ENCODE measurements at regions not wholly inside any gene's neighbourhood (a gene's known extent, or its start where the extent isn't known, plus 50 kb on each side); places are given as distances from the start of the nearest gene placed in this dataset.
"Not testable (repeated sequence)": the region's sequence is repeated elsewhere in the genome, so short reads cannot be mapped to it uniquely, and the experiment has no call there.

DNA sequence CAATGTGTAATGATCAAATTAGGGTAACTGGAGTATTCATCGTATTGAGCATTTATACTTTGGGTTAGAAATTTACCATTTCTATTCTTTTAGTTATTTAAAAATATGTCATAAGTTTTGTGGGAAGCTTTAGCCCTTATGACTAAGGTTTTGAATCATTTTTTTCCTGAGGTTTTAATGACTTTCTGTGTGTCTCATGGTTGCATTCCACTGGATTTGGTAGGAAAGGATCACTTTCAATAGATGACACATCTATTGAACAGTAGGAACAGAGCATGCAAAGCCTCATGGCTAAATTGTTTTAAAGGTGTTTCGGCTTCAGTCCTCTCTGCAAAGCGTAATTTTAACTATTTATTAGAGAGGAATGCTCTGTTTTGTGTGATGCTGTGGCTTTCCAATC, 512.4 kb upstream of the CHD1 start:
- no peak for DNase-seq (ENCODE audit: low read depth in 2 of 2)

DNA sequence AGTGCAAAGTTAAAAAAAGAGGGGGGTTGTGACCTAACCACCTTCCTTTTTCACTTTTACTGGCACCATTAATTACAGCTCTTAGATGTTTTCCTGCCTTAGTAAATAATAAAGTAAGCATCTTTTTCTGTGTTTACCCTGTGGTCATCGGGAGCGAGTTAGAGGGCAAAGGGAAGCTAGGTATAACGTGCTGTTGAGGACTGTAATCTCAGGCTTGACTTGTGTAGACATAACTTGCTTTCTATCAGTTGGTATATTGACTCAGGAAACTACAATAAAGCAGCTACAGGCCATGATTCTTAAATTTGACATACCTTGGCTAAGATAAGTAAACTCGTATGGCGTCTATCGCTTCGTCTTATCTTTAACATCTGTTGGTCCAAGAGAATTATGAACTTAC, 509.8 kb upstream of the CHD1 start:
- DNase-seq (ENCODE audit: low read depth in 2 of 2) = no peak

- DNase-seq (ENCODE audit: low read depth in 2 of 2) = no peak
Observed at GRCh38 chr5:99437986-99438385, 509.2 kb upstream of the CHD1 start.

DNA sequence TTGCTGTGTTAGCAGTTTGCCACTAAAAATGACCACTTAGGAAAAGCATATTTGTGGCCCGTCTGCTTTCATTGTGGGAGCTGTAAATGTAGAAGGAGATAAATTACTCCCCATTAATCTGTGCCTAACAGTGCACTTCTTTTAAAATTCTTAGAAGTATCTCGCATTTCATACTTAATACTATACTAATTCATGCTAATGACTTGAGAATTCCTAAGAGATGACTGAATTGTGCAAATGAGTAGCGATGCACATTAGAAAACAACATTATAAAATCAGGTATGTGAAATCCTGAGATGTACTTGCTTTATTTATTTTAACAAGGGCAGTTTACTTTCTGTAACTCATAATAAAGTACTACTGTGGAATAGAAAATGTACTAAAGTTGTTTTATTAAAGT, 494.6 kb upstream of the CHD1 start:
- DNase-seq (ENCODE audit: low read depth in 2 of 2) = not testable (repeated sequence)

GRCh38 chr5:99418640-99419039, 489.8 kb upstream of the CHD1 start:
- not testable (repeated sequence) for DNase-seq (ENCODE audit: low read depth in 2 of 2)

GRCh38 chr5:99410386-99410785, 481.6 kb upstream of the CHD1 start:
- not testable (repeated sequence) for DNase-seq (ENCODE audit: low read depth in 2 of 2)

GRCh38 chr5:99404764-99405302, 476.0 kb upstream of the CHD1 start:
- not testable (repeated sequence) for DNase-seq (ENCODE audit: low read depth in 2 of 2)

DNA sequence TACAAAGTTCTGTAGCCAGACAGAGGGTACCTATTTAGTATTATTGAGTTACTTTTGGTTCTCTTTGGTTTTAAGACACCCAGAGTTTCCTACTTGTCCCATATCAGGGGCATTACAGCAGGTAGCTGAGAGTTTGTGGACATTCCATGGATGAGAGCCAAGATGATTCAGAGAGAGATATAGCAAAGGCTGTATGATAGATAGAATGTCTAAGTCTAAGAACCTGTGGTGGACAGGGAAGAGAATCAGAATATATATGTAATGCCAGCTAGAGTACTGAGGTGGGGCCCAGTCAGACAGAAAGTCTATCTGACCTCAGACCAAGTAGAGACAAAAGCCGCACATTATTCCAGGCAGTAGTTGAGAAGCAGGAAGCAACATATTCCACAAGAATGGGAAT, 471.8 kb upstream of the CHD1 start:
- DNase-seq (ENCODE audit: low read depth in 2 of 2) = not testable (repeated sequence)

- no peak for DNase-seq (ENCODE audit: low read depth in 2 of 2)
Observed at GRCh38 chr5:99398976-99399375, 470.2 kb upstream of the CHD1 start.

- no peak for DNase-seq (ENCODE audit: low read depth in 2 of 2)
Observed at GRCh38 chr5:99386406-99387077, 457.7 kb upstream of the CHD1 start.

- DNase-seq (ENCODE audit: low read depth in 2 of 2) = no peak
Observed at GRCh38 chr5:99379187-99379586, 450.4 kb upstream of the CHD1 start.

- no peak for DNase-seq (ENCODE audit: low read depth in 2 of 2)
Observed at GRCh38 chr5:99378443-99378842, 449.6 kb upstream of the CHD1 start.

DNA sequence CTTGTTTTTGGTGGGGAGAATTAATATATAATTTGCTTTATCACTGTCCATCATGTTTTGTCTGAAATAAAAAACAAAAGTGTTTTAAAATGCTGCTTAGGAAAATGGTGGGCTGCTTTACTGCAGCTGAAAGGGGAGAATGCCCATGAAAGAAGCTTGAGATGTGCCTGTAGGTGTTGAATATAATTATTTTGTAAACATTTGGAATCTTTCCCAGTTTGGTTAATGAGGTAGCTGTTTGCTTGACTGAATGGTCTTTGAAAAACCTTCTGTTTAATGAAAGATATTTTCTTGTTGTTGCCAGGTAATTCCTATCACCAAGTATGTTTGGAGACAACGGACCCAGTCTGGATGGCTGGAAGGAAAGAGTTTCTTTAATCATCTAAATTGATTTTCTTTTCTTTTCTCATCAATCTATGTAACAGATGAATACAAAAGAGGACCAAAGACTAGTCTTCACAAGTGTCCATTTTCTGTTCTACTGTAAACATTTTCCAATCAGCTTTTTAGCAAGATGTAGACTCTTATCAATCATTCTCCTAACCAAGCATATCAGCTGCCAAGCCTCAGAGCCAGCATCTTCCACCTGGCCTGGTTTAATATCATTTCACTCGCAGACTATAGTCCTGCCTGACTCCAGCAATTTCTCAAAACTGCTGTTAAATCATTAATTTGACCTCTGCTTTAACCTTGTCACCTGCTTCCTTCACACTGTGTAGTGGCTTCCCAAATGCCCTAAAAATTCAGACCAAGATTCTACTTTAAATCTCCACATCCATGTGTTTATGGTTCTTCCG, 441.2 kb upstream of the CHD1 start:
- no peak for DNase-seq (ENCODE audit: low read depth in 2 of 2)

- DNase-seq (ENCODE audit: low read depth in 2 of 2) = no peak
Observed at GRCh38 chr5:99368726-99369125, 439.9 kb upstream of the CHD1 start.

DNA sequence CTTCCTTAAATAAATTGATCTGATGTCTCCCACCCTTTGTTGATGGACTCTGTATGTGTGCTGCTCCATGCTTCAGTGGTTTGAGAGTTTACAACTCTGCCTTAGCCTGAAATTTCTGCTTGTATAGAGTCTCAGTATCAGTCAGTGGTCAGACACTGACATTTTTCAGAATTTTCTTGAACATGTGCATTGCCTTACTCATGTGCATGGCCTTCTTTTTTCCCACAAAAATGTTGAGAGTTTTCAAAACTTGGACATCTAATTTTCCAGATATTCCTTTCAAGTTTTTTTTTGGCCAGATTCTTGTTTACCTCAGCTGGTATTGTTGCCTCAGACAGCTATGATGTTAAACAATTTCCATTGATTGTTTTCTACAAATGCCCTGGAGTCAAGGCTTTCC, 427.1 kb upstream of the CHD1 start:
- DNase-seq (ENCODE audit: low read depth in 2 of 2) = no peak

DNA sequence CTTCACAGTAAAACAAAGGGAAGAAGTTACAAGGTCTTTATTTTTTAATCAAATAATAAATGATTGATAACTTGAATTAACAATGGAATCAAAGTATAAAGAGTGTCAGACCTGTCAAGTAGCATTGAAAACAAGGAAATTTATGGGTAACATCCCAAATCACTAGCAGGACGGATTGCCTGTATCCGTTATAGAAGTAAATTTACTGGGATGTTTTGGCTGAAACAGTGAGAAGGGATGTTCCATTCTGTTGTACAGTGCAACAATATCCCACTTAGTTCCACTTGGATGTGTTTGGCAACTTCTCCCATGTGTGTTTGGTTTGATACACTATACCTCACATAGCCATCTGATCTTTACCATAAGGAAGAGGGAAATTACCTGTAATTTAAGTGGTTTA, 421.0 kb upstream of the CHD1 start:
- DNase-seq (ENCODE audit: low read depth in 2 of 2) = no peak

- DNase-seq (ENCODE audit: low read depth in 2 of 2) = no peak
Observed at GRCh38 chr5:99348597-99348996, 419.8 kb upstream of the CHD1 start.

DNA sequence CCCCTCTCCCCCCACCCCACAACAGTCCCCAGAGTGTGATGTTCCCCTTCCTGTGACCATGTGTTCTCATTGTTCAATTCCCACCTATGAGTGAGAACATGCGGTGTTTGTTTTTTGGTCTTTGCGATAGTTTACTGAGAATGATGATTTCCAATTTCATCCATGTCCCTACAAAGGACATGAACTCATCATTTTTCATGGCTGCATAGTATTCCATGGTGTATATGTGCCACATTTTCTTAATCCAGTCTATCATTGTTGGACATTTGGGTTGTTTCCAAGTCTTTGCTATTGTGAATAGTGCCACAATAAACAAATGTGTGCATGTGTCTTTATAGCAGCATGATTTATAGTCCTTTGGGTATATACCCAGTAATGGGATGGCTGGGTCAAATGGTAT, 411.0 kb upstream of the CHD1 start:
- not testable (repeated sequence) for DNase-seq (ENCODE audit: low read depth in 2 of 2)

GRCh38 chr5:99334936-99335335, 406.1 kb upstream of the CHD1 start:
- DNase-seq (ENCODE audit: low read depth in 2 of 2) = no peak

DNA sequence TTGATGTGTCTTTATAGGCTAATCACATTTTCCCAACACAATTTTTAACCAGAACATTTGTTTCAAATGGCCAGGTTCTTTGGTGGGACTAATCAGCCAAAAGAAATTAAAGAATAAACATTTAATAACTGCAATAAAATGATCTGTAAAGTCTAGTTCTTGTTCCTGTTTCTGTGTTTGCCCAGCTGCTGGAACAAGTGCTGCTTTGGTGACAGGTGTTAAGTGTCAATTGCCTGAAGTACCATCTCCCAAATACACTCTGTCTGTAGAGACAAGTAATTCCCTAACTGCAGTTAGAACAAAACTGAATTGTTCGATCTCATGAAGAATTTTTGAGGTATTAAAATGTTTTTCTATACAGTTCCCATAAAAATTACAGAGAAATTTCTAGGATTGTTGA, 402.3 kb upstream of the CHD1 start:
- DNase-seq (ENCODE audit: low read depth in 2 of 2) = no peak

DNA sequence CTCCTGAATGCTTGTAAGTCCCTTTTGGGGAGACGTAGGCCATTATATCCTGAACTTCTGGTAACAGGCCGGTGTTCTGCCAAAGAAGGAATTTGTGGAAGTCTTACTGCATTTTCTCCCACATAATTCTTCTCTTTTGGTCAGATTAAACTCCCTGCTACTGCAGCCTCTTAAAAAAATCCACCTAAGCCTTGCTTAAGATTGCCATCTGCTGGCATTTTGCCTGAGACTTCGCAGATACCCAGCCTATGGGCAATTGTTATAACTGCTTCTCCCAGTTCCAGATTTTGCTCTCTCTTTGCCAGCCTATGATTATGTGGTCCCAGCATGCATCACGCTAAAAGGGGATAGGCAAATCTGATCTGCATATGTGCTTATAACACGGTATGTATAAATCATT, 391.6 kb upstream of the CHD1 start:
- no peak for DNase-seq (ENCODE audit: low read depth in 2 of 2)

- DNase-seq (ENCODE audit: low read depth in 2 of 2) = no peak
Observed at GRCh38 chr5:99317136-99317535, 388.3 kb upstream of the CHD1 start.

DNA sequence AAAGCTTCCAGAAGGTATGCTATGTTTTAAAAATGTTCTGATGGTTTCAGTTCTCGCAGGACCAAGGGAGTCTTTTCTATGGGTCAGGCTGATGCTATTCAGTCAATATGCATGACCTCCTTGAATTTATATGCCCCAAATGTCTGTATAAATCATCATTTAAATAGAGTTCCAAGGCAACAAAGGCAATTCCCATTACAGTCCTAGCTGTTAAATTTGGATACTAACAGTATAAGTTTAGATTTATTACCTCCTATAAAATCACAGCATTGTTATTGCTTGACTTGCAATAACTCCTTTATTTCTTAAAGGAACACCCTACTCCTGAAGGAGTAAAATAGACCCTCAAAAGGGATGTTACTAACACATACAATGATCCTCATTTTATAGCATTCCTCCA, 387.7 kb upstream of the CHD1 start:
- no peak for DNase-seq (ENCODE audit: low read depth in 2 of 2)

Data from stimulated activated CD4-positive, alpha-beta T cell treated with anti-CD3 and anti-CD28 coated beads, Interleukin-1b, Interleukin-23, amount 100 ng/mL, for 1 hour (primary cell).